HG02571 (cell line): ENCODE measurements at regions not wholly inside any gene's neighbourhood (a gene's known extent, or its start where the extent isn't known, plus 50 kb on each side); places are given as distances from the start of the nearest gene placed in this dataset.
"Not testable (repeated sequence)": the region's sequence is repeated elsewhere in the genome, so short reads cannot be mapped to it uniquely, and the experiment has no call there.

ENCODE experiments used
- ATAC-seq: cut with Tn5 transposase; IDR thresholded peaks from one replicate; pipeline ENCODE4 v1.9.1; 2021; ENCODE audit warnings: mild to moderate bottlenecking, moderate library complexity; ENCODE audit not compliant: unreplicated experiment

DNA sequence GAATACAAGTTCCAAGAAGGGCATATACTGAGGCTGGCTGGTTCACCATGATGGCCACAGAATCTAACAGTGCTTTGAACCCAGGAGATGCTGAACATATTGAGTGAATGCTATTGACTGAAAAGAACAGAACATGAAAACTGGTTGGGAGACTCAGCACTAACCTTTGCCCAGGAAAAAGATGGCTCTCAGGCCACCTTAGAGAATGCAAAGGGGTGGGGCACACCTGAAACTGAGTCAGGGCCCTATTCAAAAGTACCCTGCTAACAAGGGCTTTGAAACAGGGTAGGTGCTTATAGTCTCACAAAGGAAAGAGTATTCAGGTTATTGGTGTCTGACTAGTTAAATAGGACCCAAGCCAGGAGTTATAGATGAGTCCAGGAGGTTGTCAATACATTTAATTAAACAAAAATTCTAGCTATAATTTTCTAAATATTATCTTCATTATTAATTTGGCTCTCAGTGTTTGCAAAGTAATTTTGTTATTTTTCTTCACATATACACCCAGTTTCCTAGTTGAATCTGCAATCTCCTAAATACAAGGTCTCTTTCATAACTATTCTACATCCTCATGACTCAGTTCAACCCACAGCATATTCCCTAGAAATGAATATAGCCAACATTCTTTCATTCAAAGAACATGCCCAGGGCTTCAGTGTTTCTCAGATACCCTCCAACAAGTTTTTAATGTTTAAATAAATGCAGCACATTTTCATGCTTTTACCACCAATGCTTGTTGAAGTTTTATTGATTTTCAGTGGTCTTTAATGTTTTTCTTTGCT is 144.2 kb upstream of the RAPGEF2 start:
- no peak for ATAC-seq

DNA sequence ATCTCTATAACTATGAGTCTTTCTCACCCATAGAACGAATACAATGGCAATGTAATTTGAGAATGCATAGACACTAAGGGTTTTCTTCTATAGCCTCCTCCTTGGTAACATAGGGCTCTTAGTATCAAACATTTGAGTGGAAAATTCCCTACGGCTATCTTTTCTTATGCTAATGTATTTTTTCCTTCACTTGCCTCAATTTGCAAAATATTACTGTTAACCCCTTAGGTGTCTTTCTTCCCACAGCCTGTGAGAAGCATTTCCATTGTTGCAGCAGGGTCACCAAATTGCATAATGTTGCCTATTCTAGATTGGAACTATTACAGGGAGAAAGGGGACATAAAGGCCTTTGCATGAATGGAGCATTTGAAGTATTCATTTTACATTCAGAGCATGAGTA is 140.5 kb upstream of the RAPGEF2 start:
- no peak for ATAC-seq

DNA sequence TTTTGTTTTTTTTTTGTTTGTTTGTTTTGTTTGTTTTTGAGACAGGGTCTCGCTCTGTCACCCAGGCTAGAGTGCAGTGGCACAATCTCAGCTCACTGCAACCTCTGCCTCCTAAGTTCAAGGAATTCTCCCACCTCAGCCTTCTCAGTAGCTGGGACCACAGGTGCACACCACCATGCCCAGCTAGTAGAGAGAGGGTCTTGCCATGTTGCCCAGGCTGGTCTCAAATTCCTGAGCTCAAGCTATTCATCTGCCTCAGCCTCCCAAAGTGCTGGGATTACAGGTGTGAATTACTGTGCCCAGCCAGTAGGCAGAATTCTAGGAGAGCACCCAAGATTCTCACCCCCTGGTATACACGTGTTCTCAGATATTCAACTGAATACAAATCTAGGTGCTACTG is 139.6 kb upstream of the RAPGEF2 start:
- not testable (repeated sequence) for ATAC-seq

DNA sequence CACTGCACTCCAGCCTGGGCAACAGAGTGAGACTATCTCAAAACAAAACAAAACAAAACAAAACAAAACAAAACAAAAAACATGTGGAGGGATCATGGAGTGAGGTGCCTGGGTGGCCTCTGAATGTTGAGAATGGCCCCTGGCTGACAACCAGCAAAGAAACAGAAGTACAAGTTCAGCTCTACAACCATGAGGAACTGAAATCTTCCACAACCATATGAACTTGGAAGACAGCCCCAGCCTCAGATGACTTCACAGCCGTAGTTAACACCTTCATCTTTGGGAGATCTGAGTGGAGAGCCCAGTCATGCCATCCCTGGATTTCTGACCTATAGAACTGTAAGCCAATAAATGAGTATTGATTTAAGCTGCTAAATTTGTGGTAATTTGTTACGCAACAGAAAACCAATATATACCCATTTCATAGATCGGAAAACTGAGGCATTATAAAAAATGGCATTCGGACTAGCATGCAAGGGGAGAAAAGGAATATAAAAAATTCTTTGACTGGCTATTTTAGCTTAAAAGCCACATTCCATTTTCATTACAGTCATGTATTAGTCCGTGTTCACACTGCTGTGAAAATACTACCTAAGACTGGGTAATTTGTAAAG is 138.7 kb upstream of the RAPGEF2 start:
- no peak for ATAC-seq

DNA sequence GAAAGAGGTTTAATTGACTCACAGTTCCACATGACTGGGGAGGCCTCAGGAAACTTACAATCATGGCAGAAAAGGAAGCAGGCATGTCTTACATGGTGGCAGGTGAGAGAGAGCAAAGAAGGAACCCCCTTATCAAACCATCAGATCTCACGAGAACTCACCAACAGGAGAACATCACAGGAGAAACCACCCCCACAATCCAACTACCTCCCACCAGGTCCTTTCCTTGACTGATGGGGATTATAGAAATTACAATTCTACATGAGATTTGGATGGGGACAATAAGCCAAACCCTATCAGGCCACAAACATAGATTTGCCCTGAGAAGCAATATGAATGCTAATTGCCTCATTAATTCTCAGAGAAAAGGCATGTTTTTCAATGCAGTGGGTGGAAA is 138.2 kb upstream of the RAPGEF2 start:
- no peak for ATAC-seq

DNA sequence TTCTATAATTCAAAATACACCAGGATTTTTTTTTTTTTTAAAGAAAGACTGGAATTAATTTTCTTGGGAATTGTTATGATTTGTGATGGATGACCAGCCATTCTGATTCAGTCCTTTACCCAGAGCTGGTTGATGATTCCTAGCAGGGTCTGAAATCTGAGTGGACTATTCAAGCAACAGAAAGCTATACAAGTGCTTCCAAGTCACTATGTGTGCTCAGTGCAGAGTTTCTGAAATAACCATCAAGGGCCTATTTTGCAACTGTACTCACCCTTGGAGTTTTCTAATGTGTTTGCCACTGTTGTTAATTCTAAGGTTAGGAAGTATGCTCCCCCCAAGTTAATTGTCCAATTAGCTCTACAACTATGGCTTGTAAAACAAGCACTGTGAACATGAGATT is 137.7 kb upstream of the RAPGEF2 start:
- no peak for ATAC-seq

DNA sequence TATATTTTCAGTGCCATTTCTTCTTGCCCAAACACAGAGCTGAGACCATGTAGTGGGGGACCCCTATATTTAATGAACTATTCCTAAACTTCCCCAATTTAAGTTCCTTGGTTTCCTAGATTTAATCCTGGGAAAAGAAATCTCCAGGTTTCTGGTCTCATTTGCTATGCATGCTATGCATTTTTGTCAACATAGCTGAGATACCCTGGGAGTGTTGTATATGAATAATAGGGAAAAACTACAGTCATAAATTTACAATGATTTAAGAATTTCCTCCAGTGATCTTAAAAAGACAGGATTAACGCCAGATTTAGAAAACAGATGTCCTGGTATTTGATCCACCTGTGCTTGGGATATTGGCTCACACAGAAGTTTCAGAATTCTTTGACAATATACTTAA is 136.8 kb upstream of the RAPGEF2 start:
- ATAC-seq: no peak

DNA sequence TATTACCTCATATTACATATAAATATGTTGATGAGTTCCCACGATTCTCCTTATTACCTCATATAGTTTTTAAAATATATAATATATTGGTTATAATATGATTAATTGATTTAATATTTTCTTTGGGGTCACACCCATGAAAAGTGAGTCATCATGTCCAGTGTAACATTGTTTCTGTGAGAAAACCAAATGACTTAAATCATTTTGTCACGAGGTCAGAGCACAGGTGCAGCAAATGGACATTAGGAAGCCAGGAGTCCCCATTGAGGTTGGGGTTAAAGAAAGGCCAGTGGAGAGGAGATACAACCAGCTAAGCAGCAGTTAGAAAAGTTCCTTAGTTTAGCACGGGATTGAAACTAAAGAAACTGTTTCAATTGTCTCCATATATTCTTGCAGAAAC is 133.9 kb upstream of the RAPGEF2 start:
- no peak for ATAC-seq

DNA sequence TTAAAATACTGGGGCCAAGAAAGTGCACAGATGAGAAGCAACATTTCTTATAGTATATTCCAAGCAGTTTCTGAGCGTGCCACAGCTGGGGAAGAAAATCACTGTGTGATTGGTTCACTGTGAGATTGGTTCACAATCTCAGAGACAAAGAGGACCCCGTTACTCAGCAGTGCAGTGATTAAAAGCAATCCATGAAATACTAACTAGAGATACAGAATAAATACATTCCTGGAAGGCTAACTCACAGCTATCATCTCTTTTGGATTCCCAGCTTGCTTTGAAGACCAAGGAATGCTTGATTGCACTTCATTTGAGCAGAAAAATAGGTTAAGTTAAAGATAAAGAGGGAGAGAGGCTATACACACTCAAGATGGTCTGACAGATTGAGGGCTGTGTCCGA is 132.1 kb upstream of the RAPGEF2 start:
- ATAC-seq: no peak

DNA sequence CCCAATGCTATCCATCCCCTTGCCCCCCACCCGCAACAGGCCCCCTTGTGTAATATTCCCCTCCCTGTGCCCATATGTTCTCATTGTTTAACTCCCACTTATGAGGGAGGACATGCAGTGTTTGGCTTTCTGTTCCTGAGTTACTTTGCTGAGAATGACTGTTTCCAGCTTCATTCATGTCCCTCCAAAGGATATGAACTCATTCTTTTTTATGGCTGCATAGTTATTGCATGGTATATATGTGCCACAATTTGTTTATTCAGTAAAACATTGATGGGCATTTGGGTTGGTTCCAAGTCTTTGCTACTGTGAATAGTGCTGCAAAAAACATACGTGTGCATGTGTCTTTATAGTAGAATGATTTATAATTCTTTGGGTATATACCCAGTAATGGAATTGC is 128.4 kb upstream of the RAPGEF2 start:
- not testable (repeated sequence) for ATAC-seq

DNA sequence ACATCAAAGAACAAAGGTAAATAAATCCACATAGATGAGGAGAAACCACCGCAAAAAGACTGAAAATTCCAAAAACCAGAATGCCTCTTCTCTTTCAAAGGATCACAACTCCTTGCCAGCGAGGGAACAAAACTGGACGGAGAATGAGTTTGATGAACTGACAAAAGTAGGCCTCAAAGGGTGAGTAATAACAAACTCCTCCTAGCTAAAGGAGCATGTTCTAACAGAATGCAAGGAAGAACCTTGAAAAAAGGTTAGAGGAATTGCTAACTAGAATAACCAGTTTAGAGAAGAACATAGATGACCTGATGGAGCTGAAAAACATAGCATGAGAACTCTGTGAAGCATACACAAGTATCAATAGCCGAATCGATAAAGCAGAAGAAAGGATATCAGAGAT is 122.2 kb upstream of the RAPGEF2 start:
- not testable (repeated sequence) for ATAC-seq

DNA sequence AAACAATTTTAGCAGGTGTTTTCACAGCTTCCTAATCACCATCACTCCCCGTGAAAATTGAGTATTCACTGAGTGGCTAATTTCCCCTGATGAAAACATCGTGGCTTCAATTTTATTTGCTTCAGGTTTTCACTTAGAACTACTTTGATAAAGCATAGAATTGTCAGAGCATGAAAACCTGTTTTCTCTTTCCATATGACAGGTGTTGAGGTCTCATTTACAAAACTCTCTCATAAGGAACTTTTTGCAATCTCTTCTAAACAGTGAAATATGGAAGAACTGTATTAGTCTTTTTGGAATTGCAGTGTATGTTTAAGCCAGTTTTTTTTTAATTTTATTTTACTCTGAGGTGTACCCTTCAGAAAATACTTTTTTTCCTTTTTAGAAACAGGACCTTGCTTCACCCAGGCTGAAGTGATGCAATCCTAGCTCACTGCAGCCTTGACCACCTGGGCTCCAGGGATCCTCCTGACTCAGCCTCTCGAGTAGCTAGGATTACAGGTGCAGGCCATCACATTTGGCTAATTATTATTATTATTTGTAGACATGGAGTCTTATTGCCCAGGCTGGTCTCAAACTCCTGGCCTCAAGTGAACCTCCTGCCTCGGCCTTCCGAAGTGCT is 111.2 kb upstream of the RAPGEF2 start:
- ATAC-seq: no peak

DNA sequence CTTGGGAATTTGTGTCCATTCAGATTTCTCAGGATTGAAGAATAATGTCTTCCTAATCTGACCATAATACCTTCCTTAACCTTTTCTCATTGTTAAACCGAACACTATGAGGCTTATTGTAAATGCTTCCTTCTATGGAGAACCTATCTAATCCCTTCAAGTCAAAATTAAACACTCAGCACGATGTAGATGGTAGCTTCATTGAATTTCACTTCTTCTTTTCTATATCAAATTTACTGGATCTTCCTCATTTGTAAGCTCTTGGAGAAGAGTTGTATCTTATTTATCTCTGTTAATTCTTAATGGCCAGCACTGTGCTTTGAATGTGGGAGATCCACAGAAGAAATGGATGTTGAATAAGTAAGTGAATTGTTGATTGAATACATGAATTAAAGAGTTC is 109.0 kb upstream of the RAPGEF2 start:
- no peak for ATAC-seq

DNA sequence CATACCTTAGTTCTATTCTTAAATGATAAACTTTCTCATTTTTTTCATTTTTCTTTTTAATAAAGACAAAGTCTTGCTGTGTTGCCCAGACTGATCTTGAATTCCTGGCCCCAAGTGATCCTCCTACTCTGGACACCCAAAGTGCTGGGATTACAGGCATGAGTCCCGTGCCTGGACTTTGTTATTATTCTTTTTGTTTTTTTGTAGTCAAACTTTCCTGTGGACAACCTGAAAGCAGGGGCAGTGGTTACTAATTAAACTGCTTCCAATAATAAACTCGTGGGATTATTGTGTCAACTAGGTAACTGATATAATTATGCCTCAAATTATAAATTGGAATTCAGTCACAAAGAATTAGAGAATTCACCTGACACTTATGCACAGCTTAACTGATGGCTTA is 107.8 kb upstream of the RAPGEF2 start:
- no peak for ATAC-seq

DNA sequence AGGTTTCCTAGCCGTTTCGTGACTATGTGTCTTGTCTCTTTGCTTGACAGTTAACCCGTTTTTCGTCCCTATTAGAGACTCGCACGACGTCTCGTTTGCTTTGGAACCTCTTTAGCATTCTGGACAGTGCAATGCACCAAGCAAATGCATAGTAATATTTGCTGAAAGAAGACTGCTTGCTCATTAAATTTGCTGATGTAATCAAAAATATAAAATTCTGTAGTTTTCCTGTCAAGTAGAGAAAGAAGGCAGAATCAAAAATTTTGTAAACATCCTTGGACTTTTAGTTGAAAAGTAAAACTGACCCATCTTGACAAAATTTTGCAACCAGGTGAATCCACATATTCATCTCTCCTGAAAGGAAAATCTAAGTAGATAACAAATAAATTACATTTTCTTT is 106.9 kb upstream of the RAPGEF2 start:
- no peak for ATAC-seq

DNA sequence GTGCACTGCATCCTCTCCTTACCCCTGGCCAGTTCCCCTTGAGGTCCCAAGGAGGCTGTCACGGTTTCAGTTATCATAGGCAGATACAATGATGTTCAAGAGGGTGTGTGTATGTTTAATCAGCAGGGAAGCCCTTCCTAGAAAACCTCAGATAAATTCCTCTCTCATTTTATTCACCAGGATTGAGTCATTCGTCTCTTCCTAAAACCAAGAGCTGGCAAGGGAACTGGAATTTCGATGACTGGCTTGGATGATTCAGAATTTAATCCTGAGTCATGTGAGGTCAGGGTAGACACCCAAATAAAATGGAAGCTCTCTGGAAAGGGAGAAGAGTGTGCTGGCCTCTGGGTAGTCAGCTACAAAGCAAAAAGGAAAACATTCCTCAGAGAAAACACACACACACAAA is 106.2 kb upstream of the RAPGEF2 start:
- ATAC-seq: no peak

DNA sequence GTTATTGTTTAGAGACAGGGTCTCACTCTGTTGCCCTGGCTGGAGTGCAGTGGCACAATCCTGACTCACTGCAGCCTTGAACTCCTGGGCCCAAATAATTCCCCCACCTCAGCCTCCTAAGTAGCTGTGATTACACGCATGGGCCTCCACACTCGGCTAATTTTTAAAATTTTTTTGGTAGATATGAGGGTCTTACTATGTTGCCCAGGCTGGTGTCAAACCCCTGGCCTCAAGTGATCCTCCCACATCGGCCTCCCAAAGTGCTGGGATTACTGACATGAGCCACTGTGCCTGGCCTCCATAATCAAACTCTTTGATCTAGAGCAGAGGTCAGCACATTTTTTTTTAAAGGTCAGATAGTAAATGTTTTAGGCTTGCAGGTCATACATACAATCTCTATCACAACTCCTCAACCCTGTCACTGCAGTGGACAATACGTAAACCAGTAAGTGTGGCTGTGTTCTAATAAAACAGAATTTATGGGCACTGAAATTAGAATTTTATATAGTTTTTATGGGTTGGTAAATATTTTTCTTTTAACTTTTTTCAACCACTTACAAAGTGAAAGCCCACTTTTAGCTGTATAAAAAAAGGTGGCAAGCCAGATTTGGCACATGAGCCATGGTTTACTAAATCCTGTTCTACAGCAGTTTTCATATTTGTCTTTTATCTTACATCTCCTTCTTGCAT is 105.1 kb upstream of the RAPGEF2 start:
- no peak for ATAC-seq

DNA sequence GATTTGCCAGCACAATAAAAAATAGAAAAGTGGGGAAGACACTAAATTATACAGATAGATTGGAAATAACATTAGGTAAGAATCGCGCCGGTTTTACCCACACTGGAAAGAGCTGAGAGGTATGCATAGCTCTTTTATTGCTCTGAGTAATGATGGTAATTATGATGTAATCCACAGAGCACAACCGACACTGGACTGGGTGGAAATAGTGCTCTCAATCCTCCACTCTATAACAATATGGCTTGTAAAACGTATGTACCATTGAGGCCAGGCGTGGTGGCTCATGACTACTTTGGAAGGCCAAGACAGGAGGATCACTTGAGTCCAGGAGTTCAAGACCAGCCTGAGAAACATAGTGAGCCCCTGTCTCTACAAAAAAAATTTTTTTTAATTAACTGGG is 104.3 kb upstream of the RAPGEF2 start:
- ATAC-seq: no peak

DNA sequence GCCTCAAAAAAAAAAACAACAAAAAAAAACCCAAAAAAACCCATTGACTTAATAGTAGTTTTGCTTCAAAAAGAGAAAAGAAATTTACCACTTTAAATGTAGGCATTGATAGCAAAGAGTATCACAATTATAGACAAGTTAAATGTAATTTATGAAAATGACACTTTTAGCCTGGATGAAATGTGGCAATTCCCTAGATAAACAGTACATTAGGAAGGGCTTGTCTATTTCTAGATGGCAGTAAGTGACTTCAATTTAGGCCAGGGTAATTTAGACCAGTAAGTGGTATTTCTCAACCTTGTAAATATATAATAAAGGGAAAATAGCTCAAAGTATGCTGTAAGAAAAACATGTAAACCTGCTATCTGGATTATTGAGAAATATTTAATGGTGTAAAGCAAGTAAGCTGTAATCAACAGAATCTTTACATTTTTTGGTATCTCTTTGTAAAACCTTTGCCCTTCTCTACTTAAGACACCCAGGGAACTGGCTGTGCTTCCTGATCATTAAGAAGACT is 103.7 kb upstream of the RAPGEF2 start:
- ATAC-seq: no peak

DNA sequence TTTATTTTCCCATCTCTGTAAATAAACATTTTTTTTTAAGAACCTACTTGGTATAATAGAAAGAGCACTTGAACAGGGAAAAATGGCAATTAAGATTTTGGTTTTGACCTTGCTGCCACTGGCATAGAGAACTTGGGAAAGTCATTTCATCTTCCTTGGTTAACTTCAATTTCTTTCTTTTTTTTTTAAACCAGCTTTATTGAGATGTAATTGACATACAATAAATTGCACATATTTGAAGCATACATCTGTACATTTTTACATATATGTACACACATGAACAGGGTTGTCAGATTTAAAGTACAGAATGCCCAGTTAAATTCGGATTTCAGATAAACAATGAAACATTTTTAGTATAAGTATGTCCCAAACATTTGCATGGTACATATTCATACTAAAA is 103.0 kb upstream of the RAPGEF2 start:
- ATAC-seq: no peak

DNA sequence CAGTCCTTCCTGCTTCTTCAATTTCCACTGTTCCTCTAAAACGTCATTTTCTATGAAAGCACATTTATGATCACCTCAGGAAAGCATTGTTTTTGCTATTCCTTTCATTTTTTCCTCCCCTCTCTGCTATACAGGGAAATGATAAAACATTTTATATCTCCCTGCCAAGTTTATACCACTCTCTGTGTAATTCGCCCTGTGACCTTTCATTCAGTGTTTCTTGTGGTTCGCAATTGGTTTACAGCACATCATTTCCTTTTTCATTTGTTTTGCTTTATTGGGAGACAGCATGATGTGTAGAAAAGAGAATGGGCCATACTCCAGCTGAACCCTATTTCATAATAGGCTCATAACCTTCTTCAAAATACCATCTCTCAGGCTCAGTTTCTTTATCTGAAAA is 99.9 kb upstream of the RAPGEF2 start:
- no peak for ATAC-seq
